22Rv1 (cell line): ENCODE measurements at regions not wholly inside any gene's neighbourhood (a gene's known extent, or its start where the extent isn't known, plus 50 kb on each side); places are given as distances from the start of the nearest gene placed in this dataset.

Experiments used
- H3K27ac ChIP-seq: fragments of 450-650 bp; 2 replicates; pipeline ENCODE4 v1.5.1; 2017
- ZFX ChIP-seq: fragments of 450-650 bp; IDR thresholded peaks from 2 replicates; pipeline ENCODE4 v1.6.1; 2017; ENCODE audit warnings: antibody characterized with exemption, borderline replicate concordance
- TF ChIP-seq, protein P1 (sequence below): fragments of 450-650 bp; IDR thresholded peaks from 2 replicates; pipeline ENCODE4 v1.5.1; 2017; ENCODE audit warnings: mild to moderate bottlenecking

- H3K27ac ChIP-seq = no peak overlapping the region
- TF ChIP-seq, protein P1, sequence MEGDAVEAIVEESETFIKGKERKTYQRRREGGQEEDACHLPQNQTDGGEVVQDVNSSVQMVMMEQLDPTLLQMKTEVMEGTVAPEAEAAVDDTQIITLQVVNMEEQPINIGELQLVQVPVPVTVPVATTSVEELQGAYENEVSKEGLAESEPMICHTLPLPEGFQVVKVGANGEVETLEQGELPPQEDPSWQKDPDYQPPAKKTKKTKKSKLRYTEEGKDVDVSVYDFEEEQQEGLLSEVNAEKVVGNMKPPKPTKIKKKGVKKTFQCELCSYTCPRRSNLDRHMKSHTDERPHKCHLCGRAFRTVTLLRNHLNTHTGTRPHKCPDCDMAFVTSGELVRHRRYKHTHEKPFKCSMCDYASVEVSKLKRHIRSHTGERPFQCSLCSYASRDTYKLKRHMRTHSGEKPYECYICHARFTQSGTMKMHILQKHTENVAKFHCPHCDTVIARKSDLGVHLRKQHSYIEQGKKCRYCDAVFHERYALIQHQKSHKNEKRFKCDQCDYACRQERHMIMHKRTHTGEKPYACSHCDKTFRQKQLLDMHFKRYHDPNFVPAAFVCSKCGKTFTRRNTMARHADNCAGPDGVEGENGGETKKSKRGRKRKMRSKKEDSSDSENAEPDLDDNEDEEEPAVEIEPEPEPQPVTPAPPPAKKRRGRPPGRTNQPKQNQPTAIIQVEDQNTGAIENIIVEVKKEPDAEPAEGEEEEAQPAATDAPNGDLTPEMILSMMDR = no peak
- TF ChIP-seq ZFX = no peak
Observed at GRCh38 chr3:151992326-151993041, 119.0 kb downstream of the SUCNR1 start.

DNA sequence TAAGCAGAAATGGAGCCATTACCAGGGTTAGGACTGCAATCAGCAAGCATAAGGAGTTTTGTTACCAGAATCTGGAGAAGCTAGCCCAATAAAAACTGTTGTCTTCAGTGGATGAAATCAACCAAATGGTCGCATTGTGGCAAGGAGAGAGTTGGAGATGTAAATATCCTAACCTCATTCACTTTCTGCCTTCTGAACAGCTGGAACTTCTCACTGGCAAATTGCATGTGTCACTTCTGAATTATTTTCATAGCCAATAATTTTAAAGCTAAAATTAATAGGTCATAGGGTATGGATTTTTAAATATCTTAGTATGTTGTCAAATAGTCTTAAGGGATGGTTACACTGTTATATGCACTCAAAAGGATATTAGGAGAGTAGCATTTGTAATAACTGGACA is 121.6 kb downstream of the SUCNR1 start:
- TF ChIP-seq, protein P1 = no peak
- TF ChIP-seq ZFX = no peak
- H3K27ac ChIP-seq = no peak overlapping the region

- TF ChIP-seq ZFX = no peak
- TF ChIP-seq, protein P1 = no peak
- H3K27ac ChIP-seq = no peak overlapping the region
Observed at GRCh38 chr3:151998744-151999143, 125.3 kb downstream of the SUCNR1 start.

GRCh38 chr3:151999936-152000335 is 126.5 kb downstream of the SUCNR1 start:
- no peak overlapping the region for H3K27ac ChIP-seq
- TF ChIP-seq, protein P1 = no peak
- no peak for TF ChIP-seq ZFX

DNA sequence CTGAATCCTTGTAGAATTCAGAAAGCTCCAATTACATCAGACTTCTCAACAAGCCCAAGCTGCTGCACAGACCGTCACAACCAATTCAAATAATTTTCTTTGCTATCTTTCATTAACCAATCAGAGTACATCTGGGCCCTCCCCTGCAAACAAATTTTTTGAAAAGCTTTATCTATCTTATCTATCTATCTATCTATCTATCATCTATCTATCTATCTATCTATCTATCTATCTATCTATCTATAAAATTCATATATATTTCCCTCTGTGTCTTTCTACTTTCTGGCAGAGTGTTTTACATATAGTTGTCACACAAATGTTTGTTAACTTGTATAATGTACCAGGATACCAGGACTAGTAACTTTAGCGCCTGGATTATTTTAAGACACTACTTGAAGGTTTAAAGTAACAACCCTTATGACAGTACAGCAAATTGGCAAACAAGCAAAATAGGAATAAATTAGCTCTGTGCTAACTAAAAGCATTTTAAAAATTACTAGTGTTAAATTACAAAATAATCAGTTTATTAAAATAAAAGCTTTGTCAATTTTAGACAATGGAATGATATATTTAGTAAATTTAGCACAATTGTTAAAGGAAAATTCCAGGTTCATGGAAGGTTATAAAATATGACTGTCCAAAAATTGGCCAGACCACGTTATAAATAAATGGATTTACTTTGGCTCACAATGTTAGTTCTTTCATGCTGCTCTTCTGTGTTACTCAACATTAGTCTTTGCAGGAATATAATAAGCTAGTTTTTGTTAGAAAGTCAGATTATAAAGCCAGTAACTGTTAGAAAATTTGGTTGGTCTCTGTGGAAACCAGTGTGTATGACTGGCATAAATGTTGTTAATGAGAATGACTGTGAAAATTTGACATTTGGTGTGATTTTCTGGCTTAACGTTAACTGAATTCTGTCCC is 138.6 kb downstream of the SUCNR1 start:
- TF ChIP-seq, protein P1 = no peak
- no peak for TF ChIP-seq ZFX
- H3K27ac ChIP-seq = no peak overlapping the region

- TF ChIP-seq, protein P1 = no peak
- TF ChIP-seq ZFX = no peak
- H3K27ac ChIP-seq = no peak overlapping the region
Observed at GRCh38 chr3:152019508-152019907, 146.1 kb downstream of the SUCNR1 start.
